Adrenal gland (tissue), 9 donors: ENCODE measurements at regions not wholly inside any gene's neighbourhood (a gene's known extent, or its start where the extent isn't known, plus 50 kb on each side); places are given as distances from the start of the nearest gene placed in this dataset.

Experiments
- DNase-seq, 7 donors: peaks; one replicate each; pipeline ENCODE4 v3.0.0-alpha.2; 2019 to 2020
- H3K27ac ChIP-seq, 5 donors: fragments of 200-600 bp; sonication (generic) in 4 of 5; 1 replicate in 3 of 5; 2 replicates in 2 of 5; pipeline versions ENCODE4 v1.5.1 to v1.8.0; 2016 to 2020; ENCODE audit warnings: mild to moderate bottlenecking in 1 of 5
- H3K27me3 ChIP-seq: fragments of 200-600 bp; 2 replicates; pipeline ENCODE4 v1.8.0; 2021
- H3K36me3 ChIP-seq, 2 donors: fragments of 200-600 bp; replicated peaks in 1 of 2; 1 replicate in 1 of 2; 2 replicates in 1 of 2; pipeline versions ENCODE4 v1.5.1 to v1.8.0; 2018 to 2022
- H3K4me1 ChIP-seq, 2 donors: fragments of 200-600 bp; replicated peaks in 1 of 2; 1 replicate in 1 of 2; 2 replicates in 1 of 2; pipeline versions ENCODE4 v1.5.1 to v1.8.0; 2018 to 2021
- H3K4me3 ChIP-seq, 4 donors: fragments of 200-600 bp; sonication (generic) in 3 of 4; one replicate each; pipeline ENCODE4 v1.5.1; 2016 to 2018
- H3K9me3 ChIP-seq, 3 donors: fragments of 200-600 bp; sonication (generic) in 1 of 3; replicated peaks in 1 of 3; 1 replicate in 2 of 3; 2 replicates in 1 of 3; pipeline versions ENCODE4 v1.5.1 to v1.8.0; 2016 to 2021
- POLR2A ChIP-seq, 2 donors: fragments of 450-650 bp; IDR thresholded peaks; one replicate each; pipeline ENCODE4 v1.6.1; 2017; ENCODE audit warnings: antibody characterized with exemption in 2 of 2, mild to moderate bottlenecking in 2 of 2, moderate library complexity in 1 of 2
- WGBS, 4 donors: extraction: QIAGEN DNeasy Blood & Tissue Kit in 2 of 4; methylation state at CpG; one replicate each; pipeline versions ENCODE4 v1.1.5 to v1.1.7; 2013 to 2017; 5-methylcytosine and 5-hydroxymethylcytosine counted together
- intact Hi-C, 2 donors: fragments of 100-400 bp; cut with DNase I; formaldehyde crosslinking; loops; one replicate each; pipeline versions ENCODE4 v1.14.1 to v1.15.0; 2022 to 2023
- TF ChIP-seq, protein P1 (sequence below), 6 experiments: fragments of 450-650 bp in 4 of 6; fragments of 200-600 bp in 2 of 6; sonication (generic) in 1 of 6; IDR thresholded peaks; 1 replicate in 5 of 6; 2 replicates in 1 of 6; pipeline versions ENCODE4 v1.5.1 to v1.8.0; 2016 to 2021; ENCODE audit warnings: antibody characterized with exemption in 6 of 6, mild to moderate bottlenecking in 2 of 6, moderate library complexity in 1 of 6
- donor health status: healthy with polysubstance abuse.
- donor health status: Bipolar disorder and iron deficiency.
- donor health status: DM: yes; HTN: yes; CAD: no.
- donor health status: DM: no; HTN: no; CAD: no.
- donor health status: DM: no; HTN: no; CAD: no.

DNA sequence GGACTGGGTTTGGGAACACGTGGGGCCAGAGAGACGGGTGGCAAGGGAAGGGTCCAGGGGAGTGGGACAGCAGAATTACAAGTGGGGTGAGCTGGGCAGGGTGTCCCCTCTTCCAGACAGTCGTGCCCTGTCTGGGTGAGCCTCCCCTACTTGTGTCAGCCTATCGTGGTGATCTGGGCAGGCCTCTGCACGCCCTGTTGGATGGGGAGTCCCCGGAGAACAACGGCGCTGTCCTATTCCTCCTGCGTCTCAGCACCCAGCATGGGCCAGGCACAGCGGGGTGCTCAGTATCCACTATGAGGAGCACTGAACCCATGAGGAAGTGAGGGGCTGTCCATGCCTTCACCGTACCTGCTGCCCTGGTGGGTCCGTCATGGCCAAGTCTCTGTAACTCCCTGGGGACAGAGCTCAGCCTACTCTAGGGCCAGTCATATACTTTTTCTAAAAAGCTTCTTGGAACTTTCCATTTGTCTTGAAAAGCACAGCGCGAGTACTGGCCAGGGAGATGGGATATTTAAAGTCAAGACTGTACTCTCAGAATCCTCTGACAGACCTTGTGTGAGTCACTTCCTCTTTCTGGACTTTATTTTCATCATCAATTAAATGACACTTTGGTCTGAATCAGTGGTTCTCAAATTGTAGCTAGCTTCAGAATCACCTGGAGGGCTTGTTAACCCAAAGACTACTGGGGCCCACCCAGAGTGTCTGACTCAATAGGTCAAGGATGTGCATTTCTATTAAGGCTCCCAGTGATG is 81.7 kb upstream of the NECTIN1 start:
- DNase-seq = no peak
- Histone ChIP-seq H3K27ac (no peak overlapping the region), H3K27me3 (no peaks in the 10 kb centered on the region), H3K4me1 (no peaks in the 10 kb centered on the region), H3K4me3 (no peak overlapping the region), H3K36me3 (no peaks in the 10 kb centered on the region), H3K9me3 (no peaks in the 10 kb centered on the region)
- 85 to 95% (median 89%) methylated on average over 7 to 14 of the region's 14 CpGs for WGBS, 4 donors
- intact Hi-C loops = no loop called here
- TF ChIP-seq POLR2A (IDR thresholded peaks at IDR 0.05) = no peak
- TF ChIP-seq, protein P1, sequence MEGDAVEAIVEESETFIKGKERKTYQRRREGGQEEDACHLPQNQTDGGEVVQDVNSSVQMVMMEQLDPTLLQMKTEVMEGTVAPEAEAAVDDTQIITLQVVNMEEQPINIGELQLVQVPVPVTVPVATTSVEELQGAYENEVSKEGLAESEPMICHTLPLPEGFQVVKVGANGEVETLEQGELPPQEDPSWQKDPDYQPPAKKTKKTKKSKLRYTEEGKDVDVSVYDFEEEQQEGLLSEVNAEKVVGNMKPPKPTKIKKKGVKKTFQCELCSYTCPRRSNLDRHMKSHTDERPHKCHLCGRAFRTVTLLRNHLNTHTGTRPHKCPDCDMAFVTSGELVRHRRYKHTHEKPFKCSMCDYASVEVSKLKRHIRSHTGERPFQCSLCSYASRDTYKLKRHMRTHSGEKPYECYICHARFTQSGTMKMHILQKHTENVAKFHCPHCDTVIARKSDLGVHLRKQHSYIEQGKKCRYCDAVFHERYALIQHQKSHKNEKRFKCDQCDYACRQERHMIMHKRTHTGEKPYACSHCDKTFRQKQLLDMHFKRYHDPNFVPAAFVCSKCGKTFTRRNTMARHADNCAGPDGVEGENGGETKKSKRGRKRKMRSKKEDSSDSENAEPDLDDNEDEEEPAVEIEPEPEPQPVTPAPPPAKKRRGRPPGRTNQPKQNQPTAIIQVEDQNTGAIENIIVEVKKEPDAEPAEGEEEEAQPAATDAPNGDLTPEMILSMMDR (IDR thresholded peaks at IDR 0.05) = no peak

DNA sequence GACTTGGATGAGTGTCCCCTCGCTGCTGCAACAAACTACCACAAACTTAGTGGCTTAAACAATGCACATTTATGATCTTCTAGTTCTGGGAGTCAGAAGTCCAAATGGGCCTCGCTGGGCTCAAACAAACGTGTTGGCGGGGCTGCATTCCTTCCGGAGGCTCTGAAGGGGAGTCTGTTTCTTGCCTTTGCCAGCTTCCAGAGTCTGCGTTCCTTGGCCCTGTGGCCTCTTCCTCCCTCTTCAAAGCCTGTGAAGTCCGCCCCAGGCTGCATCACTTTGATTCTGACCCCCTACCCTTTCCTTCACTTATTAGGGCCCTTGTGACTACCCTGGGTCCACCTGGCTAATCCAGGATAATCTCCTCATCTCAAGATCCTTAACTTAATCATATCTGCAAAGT is 80.3 kb upstream of the NECTIN1 start:
- Histone ChIP-seq H3K36me3 (no peaks in the 10 kb centered on the region), H3K27me3 (no peaks in the 10 kb centered on the region), H3K27ac (no peak overlapping the region), H3K4me1 (no peaks in the 10 kb centered on the region), H3K4me3 (no peak overlapping the region), H3K9me3 (no peaks in the 10 kb centered on the region)
- intact Hi-C loops = no loop called here
- TF ChIP-seq POLR2A (IDR thresholded peaks at IDR 0.05) = no peak
- TF ChIP-seq, protein P1 (IDR thresholded peaks at IDR 0.05) = no peak
- no peak for DNase-seq
- WGBS, 4 donors = 69 to 79% (median 73%) methylated on average over 7 of the region's 7 CpGs

DNA sequence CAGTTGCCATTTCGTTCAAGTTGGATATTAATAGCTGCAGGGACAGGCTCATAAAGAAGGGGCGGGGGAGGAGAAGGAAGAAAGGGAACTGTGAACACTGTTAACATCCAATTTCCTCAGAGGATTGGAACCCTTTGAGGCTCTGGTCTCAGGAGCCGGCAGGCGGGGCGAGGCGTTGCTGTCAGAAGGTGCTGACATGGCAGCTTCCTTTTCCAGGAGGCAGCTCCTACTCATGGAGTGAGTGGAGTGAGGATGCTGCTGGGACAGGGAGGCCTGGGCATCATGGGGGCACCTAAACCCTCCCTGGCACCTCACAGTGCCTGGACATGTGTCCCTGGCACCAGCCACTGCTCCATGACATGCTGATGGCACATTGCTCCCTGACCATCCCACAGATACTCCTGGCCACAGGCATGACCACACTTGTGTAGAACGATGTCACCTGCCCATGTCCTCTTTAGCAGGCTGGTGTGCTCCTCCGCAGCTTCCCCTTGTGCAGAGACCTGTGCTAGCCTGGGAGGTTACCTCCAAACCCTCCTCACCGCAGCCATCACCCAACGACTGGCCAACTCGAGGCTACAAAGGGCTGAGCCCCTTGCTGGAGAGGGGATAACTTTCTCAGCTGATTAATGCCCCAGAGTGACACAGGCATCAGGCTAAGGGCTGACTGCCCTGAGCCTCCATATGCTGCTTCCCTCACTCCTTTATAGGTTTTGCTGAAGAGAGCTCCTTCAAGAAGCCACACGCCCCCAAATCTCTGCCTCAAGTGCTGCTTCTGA is 79.6 kb upstream of the NECTIN1 start:
- Histone ChIP-seq H3K27ac (no peak overlapping the region), H3K9me3 (no peaks in the 10 kb centered on the region), H3K4me1 (no peaks in the 10 kb centered on the region), H3K4me3 (no peak overlapping the region), H3K27me3 (no peaks in the 10 kb centered on the region), H3K36me3 (no peaks in the 10 kb centered on the region)
- TF ChIP-seq, protein P1 (IDR thresholded peaks at IDR 0.05) = no peak
- no peak for TF ChIP-seq POLR2A (IDR thresholded peaks at IDR 0.05)
- intact Hi-C loops = no loop called here
- WGBS, 4 donors = 60 to 79% (median 69%) methylated on average over 11 to 12 of the region's 12 CpGs
- DNase-seq = no peak

- Histone ChIP-seq H3K9me3 (no peaks in the 10 kb centered on the region), H3K27me3 (no peaks in the 10 kb centered on the region), H3K27ac (no peak overlapping the region), H3K36me3 (no peaks in the 10 kb centered on the region), H3K4me3 (no peak overlapping the region), H3K4me1 (no peaks in the 10 kb centered on the region)
- WGBS, 4 donors = 73 to 88% (median 76%) methylated on average over 3 of the region's 3 CpGs
- intact Hi-C loops = no loop called here
- no peak for DNase-seq
- no peak for TF ChIP-seq POLR2A (IDR thresholded peaks at IDR 0.05)
- TF ChIP-seq, protein P1 (IDR thresholded peaks at IDR 0.05) = no peak
These were observed 78.8 kb upstream of the NECTIN1 start for GRCh38 chr11:119807841-119808240.
